ENCODE measurements at regions not wholly inside any gene's neighbourhood (a gene's known extent, or its start where the extent isn't known, plus 50 kb on each side); places are given as distances from the start of the nearest gene placed in this dataset.

GRCh38 chr6:143575901-143576426 lies 64.4 kb upstream of the FUCA2 start:
- no peak for ATAC-seq
- peaks cover 12% of the 10 kb centered on the region for H3K4me1 ChIP-seq (ENCODE audit: insufficient read depth, low read length)
- no peaks in the 10 kb centered on the region for H3K9me3 ChIP-seq (ENCODE audit: low read length)
- no peaks in the 10 kb centered on the region for H3K27me3 ChIP-seq (ENCODE audit: low read length)
- H3K36me3 ChIP-seq (ENCODE audit: low read depth, low read length) = no peaks in the 10 kb centered on the region
- intact Hi-C loops (cut with micrococcal nuclease) = loop anchor here (1.0 to 5.0 kb wide), 4 partner anchors 96 to 437 kb away; partner anchors contain the start of gene LTV1
- no peak for DNase-seq
- no peaks in the 10 kb centered on the region for H3F3A ChIP-seq (ENCODE audit: low read length, unreplicated experiment)
- POLR2A ChIA-PET (ENCODE audit: unreplicated experiment) = no interaction called here
- H3K79me2 ChIP-seq (ENCODE audit: low read length) = no peaks in the 10 kb centered on the region
- H3K27ac ChIP-seq (ENCODE audit: low read length) = no peak overlapping the region
- H3K4me2 ChIP-seq (ENCODE audit: low read length) = no peak overlapping the region
- H2AFZ ChIP-seq (ENCODE audit: low read length) = no peak overlapping the region
- TF ChIP-seq CTCF (conservative IDR thresholded peaks at IDR 0.05; ENCODE audit: low read depth, low read length) = no peak
- TF ChIP-seq EZH2phosphoT487 (IDR thresholded peaks at IDR 0.05; ENCODE audit: borderline replicate concordance, low read length) = no peak
- TF ChIP-seq EZH2 (IDR thresholded peaks at IDR 0.05; ENCODE audit: low read length, unreplicated experiment) = no peak
- H3K4me3 ChIP-seq (ENCODE audit: low read length) = no peak overlapping the region
- no peaks in the 10 kb centered on the region for H3K9me2 ChIP-seq (replicated peaks; ENCODE audit: low read length)
- CTCF ChIA-PET = interaction anchor here (1.1 to 1.4 kb wide), 3 partner anchors 267 to 437 kb away, joined by 8 to 11 read pairs (median 9); partner anchors contain the start of gene LTV1
- H3K9ac ChIP-seq (ENCODE audit: low read length) = no peak overlapping the region
- no peaks in the 10 kb centered on the region for H4K20me1 ChIP-seq (ENCODE audit: low read length)
- BruUV-seq (replicated peaks) = no TSS peak

GRCh38 chr6:143575440-143575839 lies 63.9 kb upstream of the FUCA2 start:
- no peak overlapping the region for H3K4me2 ChIP-seq (ENCODE audit: low read length)
- H3F3A ChIP-seq (ENCODE audit: low read length, unreplicated experiment) = no peaks in the 10 kb centered on the region
- peaks cover 9% of the 10 kb centered on the region for H3K4me1 ChIP-seq (ENCODE audit: insufficient read depth, low read length)
- H2AFZ ChIP-seq (ENCODE audit: low read length) = no peak overlapping the region
- ChIA-PET CTCF (interaction anchor here (1.1 to 1.4 kb wide), 3 partner anchors 268 to 438 kb away, joined by 8 to 11 read pairs (median 9); partner anchors contain the start of gene LTV1), POLR2A (ENCODE audit: unreplicated experiment) (no interaction called here)
- no peaks in the 10 kb centered on the region for H3K27me3 ChIP-seq (ENCODE audit: low read length)
- no TSS peak for BruUV-seq (replicated peaks)
- H3K9me3 ChIP-seq (ENCODE audit: low read length) = no peaks in the 10 kb centered on the region
- no peak overlapping the region for H3K27ac ChIP-seq (ENCODE audit: low read length)
- no peaks in the 10 kb centered on the region for H3K79me2 ChIP-seq (ENCODE audit: low read length)
- no peaks in the 10 kb centered on the region for H3K36me3 ChIP-seq (ENCODE audit: low read depth, low read length)
- no peak overlapping the region for H3K4me3 ChIP-seq (ENCODE audit: low read length)
- intact Hi-C loops (cut with micrococcal nuclease) = loop anchor here (1.0 to 5.0 kb wide), 4 partner anchors 97 to 438 kb away; partner anchors contain the start of gene LTV1
- peak; percentile 76 for DNase-seq
- ATAC-seq = peak; percentile 62
- TF ChIP-seq EZH2 (IDR thresholded peaks at IDR 0.05; ENCODE audit: low read length, unreplicated experiment) (no peak), CTCF (conservative IDR thresholded peaks at IDR 0.05; ENCODE audit: low read depth, low read length) (peak; percentile 87)
- no peak overlapping the region for H3K9ac ChIP-seq (ENCODE audit: low read length)
- H4K20me1 ChIP-seq (ENCODE audit: low read length) = no peaks in the 10 kb centered on the region
- H3K9me2 ChIP-seq (replicated peaks; ENCODE audit: low read length) = no peaks in the 10 kb centered on the region

GRCh38 chr6:143570147-143570853 lies 58.8 kb upstream of the FUCA2 start:
- POLR2A ChIA-PET (ENCODE audit: unreplicated experiment) = no interaction called here
- H3K9me3 ChIP-seq (ENCODE audit: low read length) = no peaks in the 10 kb centered on the region
- no peak overlapping the region for H2AFZ ChIP-seq (ENCODE audit: low read length)
- no peak overlapping the region for H3K4me2 ChIP-seq (ENCODE audit: low read length)
- CTCF ChIA-PET = no interaction called here
- ATAC-seq (no peak), DNase-seq (no peak)
- TF ChIP-seq CTCF (conservative IDR thresholded peaks at IDR 0.05; ENCODE audit: low read depth, low read length) = no peak
- TF ChIP-seq EZH2phosphoT487 (IDR thresholded peaks at IDR 0.05; ENCODE audit: borderline replicate concordance, low read length) = no peak
- TF ChIP-seq EZH2 (IDR thresholded peaks at IDR 0.05; ENCODE audit: low read length, unreplicated experiment) = no peak
- no peaks in the 10 kb centered on the region for H3K4me1 ChIP-seq (ENCODE audit: insufficient read depth, low read length)
- H3K9me2 ChIP-seq (replicated peaks; ENCODE audit: low read length) = no peaks in the 10 kb centered on the region
- H3K4me3 ChIP-seq (ENCODE audit: low read length) = no peak overlapping the region
- no peaks in the 10 kb centered on the region for H4K20me1 ChIP-seq (ENCODE audit: low read length)
- no TSS peak for BruUV-seq (replicated peaks)
- no peak overlapping the region for H3K9ac ChIP-seq (ENCODE audit: low read length)
- no peaks in the 10 kb centered on the region for H3F3A ChIP-seq (ENCODE audit: low read length, unreplicated experiment)
- no peaks in the 10 kb centered on the region for H3K36me3 ChIP-seq (ENCODE audit: low read depth, low read length)
- no peaks in the 10 kb centered on the region for H3K27me3 ChIP-seq (ENCODE audit: low read length)
- no peak overlapping the region for H3K27ac ChIP-seq (ENCODE audit: low read length)
- intact Hi-C loops (cut with micrococcal nuclease) = no loop called here
- no peaks in the 10 kb centered on the region for H3K79me2 ChIP-seq (ENCODE audit: low read length)
